ENCODE measurements at regions not wholly inside any gene's neighbourhood (a gene's known extent, or its start where the extent isn't known, plus 50 kb on each side); places are given as distances from the start of the nearest gene placed in this dataset.

GRCh38 chr20:22910287-22910852 is 124.7 kb upstream of the SSTR4 start:
- TF ChIP-seq ZNF569 (CRISPR knock-in tag; IDR thresholded peaks at IDR 0.05; ENCODE audit: borderline replicate concordance) (no peak), ZNF879 (CRISPR knock-in tag; IDR thresholded peaks at IDR 0.05) (no peak), KMT2A (CRISPR knock-in tag; IDR thresholded peaks at IDR 0.05) (no peak), PHF5A (CRISPR knock-in tag; IDR thresholded peaks at IDR 0.05; ENCODE audit: low read depth, unreplicated experiment) (no peak), TFE3 (CRISPR knock-in tag; IDR thresholded peaks at IDR 0.05) (no peak), PHB2 (IDR thresholded peaks at IDR 0.05; ENCODE audit: partially characterized antibody) (no peak), ZC3H4 (CRISPR knock-in tag; IDR thresholded peaks at IDR 0.05; ENCODE audit: borderline replicate concordance) (no peak), ZNF263 (CRISPR knock-in tag; IDR thresholded peaks at IDR 0.05) (no peak), NR1H2 (CRISPR knock-in tag; IDR thresholded peaks at IDR 0.05; ENCODE audit: borderline replicate concordance, low read depth) (no peak), KAT2B (IDR thresholded peaks at IDR 0.05; ENCODE audit: borderline replicate concordance, low read depth, low read length) (no peak), MEIS1 (CRISPR knock-in tag; IDR thresholded peaks at IDR 0.05; ENCODE audit: borderline replicate concordance) (no peak), LCORL (IDR thresholded peaks at IDR 0.05) (no peak), LCORL (CRISPR knock-in tag; IDR thresholded peaks at IDR 0.05) (no peak), SMC3 (IDR thresholded peaks at IDR 0.05; ENCODE audit: low read length) (no peak), NPAS2 (CRISPR knock-in tag; IDR thresholded peaks at IDR 0.05; ENCODE audit: borderline replicate concordance) (no peak), SIX4 (CRISPR knock-in tag; IDR thresholded peaks at IDR 0.05) (no peak), ZNF580 (CRISPR knock-in tag; IDR thresholded peaks at IDR 0.05; ENCODE audit: borderline replicate concordance, low read depth) (no peak), ZNF232 (CRISPR knock-in tag; IDR thresholded peaks at IDR 0.05; ENCODE audit: borderline replicate concordance) (no peak)
- TF ChIP-seq, protein P1, sequence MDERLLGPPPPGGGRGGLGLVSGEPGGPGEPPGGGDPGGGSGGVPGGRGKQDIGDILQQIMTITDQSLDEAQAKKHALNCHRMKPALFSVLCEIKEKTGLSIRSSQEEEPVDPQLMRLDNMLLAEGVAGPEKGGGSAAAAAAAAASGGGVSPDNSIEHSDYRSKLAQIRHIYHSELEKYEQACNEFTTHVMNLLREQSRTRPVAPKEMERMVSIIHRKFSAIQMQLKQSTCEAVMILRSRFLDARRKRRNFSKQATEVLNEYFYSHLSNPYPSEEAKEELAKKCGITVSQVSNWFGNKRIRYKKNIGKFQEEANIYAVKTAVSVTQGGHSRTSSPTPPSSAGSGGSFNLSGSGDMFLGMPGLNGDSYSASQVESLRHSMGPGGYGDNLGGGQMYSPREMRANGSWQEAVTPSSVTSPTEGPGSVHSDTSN (CRISPR knock-in tag; IDR thresholded peaks at IDR 0.05): no peak
- TF ChIP-seq, protein P2, sequence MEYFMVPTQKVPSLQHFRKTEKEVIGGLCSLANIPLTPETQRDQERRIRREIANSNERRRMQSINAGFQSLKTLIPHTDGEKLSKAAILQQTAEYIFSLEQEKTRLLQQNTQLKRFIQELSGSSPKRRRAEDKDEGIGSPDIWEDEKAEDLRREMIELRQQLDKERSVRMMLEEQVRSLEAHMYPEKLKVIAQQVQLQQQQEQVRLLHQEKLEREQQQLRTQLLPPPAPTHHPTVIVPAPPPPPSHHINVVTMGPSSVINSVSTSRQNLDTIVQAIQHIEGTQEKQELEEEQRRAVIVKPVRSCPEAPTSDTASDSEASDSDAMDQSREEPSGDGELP (IDR thresholded peaks at IDR 0.05; ENCODE audit: borderline replicate concordance, low read depth): no peak
- Histone ChIP-seq H2AFZ (ENCODE audit: low read length) (no peak overlapping the region), H3K9ac (ENCODE audit: insufficient read depth, low read depth, low read length) (no peak overlapping the region), H3K9me3 (ENCODE audit: low read length) (no peaks in the 10 kb centered on the region), H3K79me2 (ENCODE audit: insufficient read depth, low read length) (no peaks in the 10 kb centered on the region), H3K27me3 (ENCODE audit: control insufficient read depth in 1 of 2, insufficient read depth in 2 of 2, low read length in 2 of 2) (peaks cover 0 to 17% of the 10 kb centered on the region in 2 experiments; a peak in 1 of 5 replicates), H3K4me1 (ENCODE audit: insufficient read depth, low read length) (no peaks in the 10 kb centered on the region), H3K4me3 (replicated peaks in 1 of 3; ENCODE audit: insufficient read depth in 1 of 3, low read depth in 2 of 3, low read length in 3 of 3) (no peak overlapping the region), H3K27ac (ENCODE audit: extremely low read length, insufficient read depth, low read length) (no peak overlapping the region), H3K4me2 (ENCODE audit: low read depth, low read length) (no peak overlapping the region), H4K20me1 (ENCODE audit: insufficient read depth, low read length) (no peaks in the 10 kb centered on the region), H3K36me3 (replicated peaks in 1 of 2; ENCODE audit: control insufficient read depth in 1 of 2, insufficient read depth in 2 of 2, low read length in 2 of 2) (no peaks in the 10 kb centered on the region)
- DNase-seq (ENCODE audit: low spot score) (no peak), FAIRE-seq (no peak), ATAC-seq (no peak)
- intact Hi-C loops (cut with micrococcal nuclease; ENCODE audit: unreplicated experiment) (no loop called here), in situ Hi-C loops (cut with HindIII; ENCODE audit: extremely low pct_ligation_motif_present, low pct_unique_long_range_greater_than_20kb) (no loop called here)
- CTCF ChIA-PET (ENCODE audit: low intra/inter-chr PET ratio, low total read pairs): no interaction called here
- BruUV-seq (replicated peaks): no TSS peak
- 5% methylated on average over 7 of the region's 7 CpGs for WGBS (ENCODE audit: low lambda C conversion rate)
- POLR2A ChIA-PET: no interaction called here

Data from HepG2 (cell line).